ENCODE measurements at regions not wholly inside any gene's neighbourhood (a gene's known extent, or its start where the extent isn't known, plus 50 kb on each side); places are given as distances from the start of the nearest gene placed in this dataset.

DNA sequence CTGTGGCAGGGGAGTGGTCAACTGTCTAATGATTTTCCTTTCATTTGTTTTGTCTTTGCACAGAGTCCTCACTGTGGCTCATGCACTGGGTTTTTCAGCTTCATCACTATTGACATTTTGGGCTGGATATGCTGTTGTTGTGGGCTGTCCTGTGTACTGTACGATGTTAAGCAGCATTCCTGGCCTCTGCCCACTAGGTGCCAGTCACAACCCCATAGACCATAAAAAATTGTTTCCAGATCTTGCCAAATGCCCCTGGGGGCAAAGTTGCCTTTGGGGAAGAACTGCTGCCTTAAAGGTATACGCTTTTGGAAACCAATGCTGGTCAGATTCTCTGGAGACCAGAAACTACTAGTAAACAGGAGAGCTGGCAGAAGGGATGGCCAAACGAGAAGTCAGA lies 310.4 kb downstream of the SPRY2 start:
- Histone ChIP-seq H3K4me3 (no peak overlapping the region), H3K36me3 (no peaks in the 10 kb centered on the region), H3K9me3 (no peaks in the 10 kb centered on the region), H3K4me1 (peaks cover 0 to 5% (median 0%) of the 10 kb centered on the region in 4 donors), H3K27me3 (no peaks in the 10 kb centered on the region), H3K27ac (no peak overlapping the region)
- ATAC-seq (ENCODE audit: low FRiP score in 2 of 2) (peak; percentile 70 to 75), DNase-seq (peak in 1 of 2 donors; percentile 51)
- 22 to 30% methylated on average over 3 of the region's 3 CpGs for WGBS, 2 donors
- TF ChIP-seq, protein P1, sequence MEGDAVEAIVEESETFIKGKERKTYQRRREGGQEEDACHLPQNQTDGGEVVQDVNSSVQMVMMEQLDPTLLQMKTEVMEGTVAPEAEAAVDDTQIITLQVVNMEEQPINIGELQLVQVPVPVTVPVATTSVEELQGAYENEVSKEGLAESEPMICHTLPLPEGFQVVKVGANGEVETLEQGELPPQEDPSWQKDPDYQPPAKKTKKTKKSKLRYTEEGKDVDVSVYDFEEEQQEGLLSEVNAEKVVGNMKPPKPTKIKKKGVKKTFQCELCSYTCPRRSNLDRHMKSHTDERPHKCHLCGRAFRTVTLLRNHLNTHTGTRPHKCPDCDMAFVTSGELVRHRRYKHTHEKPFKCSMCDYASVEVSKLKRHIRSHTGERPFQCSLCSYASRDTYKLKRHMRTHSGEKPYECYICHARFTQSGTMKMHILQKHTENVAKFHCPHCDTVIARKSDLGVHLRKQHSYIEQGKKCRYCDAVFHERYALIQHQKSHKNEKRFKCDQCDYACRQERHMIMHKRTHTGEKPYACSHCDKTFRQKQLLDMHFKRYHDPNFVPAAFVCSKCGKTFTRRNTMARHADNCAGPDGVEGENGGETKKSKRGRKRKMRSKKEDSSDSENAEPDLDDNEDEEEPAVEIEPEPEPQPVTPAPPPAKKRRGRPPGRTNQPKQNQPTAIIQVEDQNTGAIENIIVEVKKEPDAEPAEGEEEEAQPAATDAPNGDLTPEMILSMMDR (IDR thresholded peaks at IDR 0.05) = peak in 5 of 6 experiments; percentile 14 to 54 (median 36)
- no peak for TF ChIP-seq POLR2AphosphoS5 (IDR thresholded peaks at IDR 0.05)

DNA sequence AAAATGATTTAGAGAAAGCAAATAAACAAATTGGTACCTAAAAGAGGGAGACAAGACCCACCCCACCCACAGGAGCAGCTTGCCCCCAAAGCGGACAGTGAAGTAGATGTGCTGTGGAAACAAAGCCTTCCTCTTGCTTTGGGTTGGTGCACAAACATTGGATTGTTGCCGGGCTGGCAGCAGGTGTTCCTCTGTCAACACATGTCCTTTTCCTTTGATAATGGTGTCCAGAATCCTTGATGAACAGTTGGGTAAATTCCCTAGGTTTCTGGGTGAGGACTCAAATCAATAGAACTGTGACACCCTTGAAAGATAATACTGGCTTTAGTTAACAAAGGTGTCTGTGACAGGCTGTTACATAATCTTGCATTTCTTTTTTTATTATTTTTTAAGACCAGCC lies 311.8 kb downstream of the SPRY2 start:
- TF ChIP-seq POLR2AphosphoS5 (IDR thresholded peaks at IDR 0.05) (no peak), EP300 (IDR thresholded peaks at IDR 0.05) (no peak), POLR2A (IDR thresholded peaks at IDR 0.05) (no peak)
- TF ChIP-seq, protein P1 (IDR thresholded peaks at IDR 0.05) = no peak
- 65 to 93% methylated on average over 2 of the region's 2 CpGs for WGBS, 2 donors
- Histone ChIP-seq H3K27me3 (no peaks in the 10 kb centered on the region), H3K27ac (no peak overlapping the region), H3K4me3 (no peak overlapping the region), H3K9me3 (no peaks in the 10 kb centered on the region), H3K36me3 (no peaks in the 10 kb centered on the region), H3K4me1 (peaks cover 0 to 5% (median 0%) of the 10 kb centered on the region in 4 donors)
- no peak for ATAC-seq (ENCODE audit: low FRiP score in 2 of 2)
- no peak for DNase-seq

DNA sequence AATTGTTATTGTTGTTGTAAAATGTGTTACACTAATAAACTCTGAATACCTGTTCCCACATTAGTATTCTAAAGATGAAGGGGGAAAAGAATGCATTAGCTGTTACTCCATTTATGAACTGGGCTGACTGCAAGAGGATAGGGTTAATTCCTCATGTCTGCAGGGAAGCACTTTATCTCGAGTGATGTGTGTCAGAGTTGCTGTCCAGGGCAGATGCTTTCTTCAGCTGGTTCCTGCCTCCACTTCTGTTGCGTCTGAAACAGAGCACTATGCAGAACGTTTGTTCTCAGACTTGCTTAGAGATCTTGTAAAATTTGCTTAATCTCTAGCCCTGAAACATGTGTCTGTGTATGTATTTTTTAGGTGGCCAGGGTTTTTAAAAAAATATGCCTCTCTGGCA lies 318.8 kb downstream of the SPRY2 start:
- H3K4me1 ChIP-seq = no peaks in the 10 kb centered on the region
- no peak overlapping the region for H3K4me3 ChIP-seq
- H3K27me3 ChIP-seq = no peaks in the 10 kb centered on the region
- no peak for ATAC-seq (ENCODE audit: low FRiP score in 2 of 2)
- no peaks in the 10 kb centered on the region for H3K9me3 ChIP-seq
- no peak for DNase-seq
- no peak overlapping the region for H3K27ac ChIP-seq
- no peaks in the 10 kb centered on the region for H3K36me3 ChIP-seq
- WGBS, 2 donors = 28 to 29% methylated on average over 3 of the region's 3 CpGs
- TF ChIP-seq POLR2AphosphoS5 (IDR thresholded peaks at IDR 0.05) = no peak
- no peak for TF ChIP-seq POLR2A (IDR thresholded peaks at IDR 0.05)
- TF ChIP-seq EP300 (IDR thresholded peaks at IDR 0.05) = no peak
- TF ChIP-seq, protein P1 (IDR thresholded peaks at IDR 0.05) = no peak

DNA sequence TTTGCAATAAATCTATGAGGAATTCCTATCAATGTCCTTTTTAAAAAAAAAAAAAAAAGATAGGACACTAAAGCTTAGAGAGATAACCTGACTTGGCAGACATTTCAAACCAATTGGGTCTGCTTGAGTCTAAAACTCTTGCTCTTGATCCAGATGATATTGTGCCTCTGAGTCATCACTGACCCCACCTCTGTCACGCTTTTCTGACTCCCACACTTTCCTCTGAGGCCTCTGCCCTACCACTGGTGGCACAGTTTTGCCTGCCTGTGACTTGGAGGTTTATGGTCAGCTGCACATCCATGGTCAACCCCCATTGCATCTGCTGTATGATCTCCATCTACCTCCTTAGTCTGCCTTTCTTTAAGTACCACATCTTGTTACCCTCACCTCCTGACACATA lies 328.7 kb downstream of the SPRY2 start:
- WGBS, 2 donors = 67 to 71% methylated on average over 1 of the region's 1 CpG
- peaks cover 4 to 17% (median 13%) of the 10 kb centered on the region in 4 donors for H3K4me1 ChIP-seq
- ATAC-seq (ENCODE audit: low FRiP score in 2 of 2) (peak in 1 of 2 donors; percentile 16), DNase-seq (peak in 1 of 2 donors; percentile 20)
- no peaks in the 10 kb centered on the region for H3K27me3 ChIP-seq
- no peaks in the 10 kb centered on the region for H3K36me3 ChIP-seq
- no peak for TF ChIP-seq EP300 (IDR thresholded peaks at IDR 0.05)
- no peak for TF ChIP-seq POLR2AphosphoS5 (IDR thresholded peaks at IDR 0.05)
- TF ChIP-seq, protein P1 (IDR thresholded peaks at IDR 0.05) = no peak
- TF ChIP-seq POLR2A (IDR thresholded peaks at IDR 0.05) = no peak
- no peak overlapping the region for H3K4me3 ChIP-seq
- H3K9me3 ChIP-seq = no peaks in the 10 kb centered on the region
- H3K27ac ChIP-seq = no peak overlapping the region

DNA sequence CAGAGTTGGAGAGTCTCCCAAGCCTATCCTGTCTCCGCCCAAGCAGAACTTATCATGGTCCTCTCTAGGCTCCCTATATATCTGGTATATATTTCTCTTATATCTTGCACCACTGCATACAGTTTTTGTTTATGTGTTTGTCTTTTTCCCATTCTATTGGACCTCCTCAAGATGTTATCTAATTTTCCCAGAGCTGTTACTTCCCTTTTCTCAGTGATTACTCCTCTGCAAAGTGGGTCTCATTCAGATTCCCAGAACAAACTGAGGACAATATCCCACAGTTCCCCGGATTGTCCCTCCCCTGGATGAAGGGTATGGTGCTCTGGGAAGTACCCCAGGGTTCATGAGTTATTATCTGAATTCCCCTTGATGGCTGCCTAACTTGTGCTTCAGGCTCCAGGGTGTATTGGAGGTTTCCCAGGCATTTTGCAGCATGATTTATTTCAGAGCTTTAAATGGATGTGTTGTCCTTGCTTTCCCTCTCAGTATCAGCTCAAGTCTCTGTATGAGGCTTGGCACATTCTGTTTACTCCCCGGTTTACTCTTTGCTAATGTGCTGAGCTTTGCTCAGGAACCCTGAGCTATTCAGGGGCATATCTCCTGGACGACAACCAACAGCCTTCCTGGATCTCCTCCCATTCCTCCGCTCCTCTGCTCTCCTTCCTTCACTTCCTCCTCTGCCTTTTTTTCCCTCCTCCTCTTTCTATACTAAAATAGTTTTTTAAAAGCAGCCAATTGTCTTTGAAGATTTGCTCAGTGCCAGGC lies 329.3 kb downstream of the SPRY2 start:
- no peaks in the 10 kb centered on the region for H3K36me3 ChIP-seq
- H3K27ac ChIP-seq = no peak overlapping the region
- no peaks in the 10 kb centered on the region for H3K27me3 ChIP-seq
- H3K4me1 ChIP-seq = peaks cover 4 to 17% (median 13%) of the 10 kb centered on the region in 4 donors
- WGBS, 2 donors = 43 to 62% methylated on average over 5 of the region's 5 CpGs
- H3K9me3 ChIP-seq = no peaks in the 10 kb centered on the region
- H3K4me3 ChIP-seq = no peak overlapping the region
- TF ChIP-seq POLR2A (IDR thresholded peaks at IDR 0.05) = no peak
- TF ChIP-seq POLR2AphosphoS5 (IDR thresholded peaks at IDR 0.05) = no peak
- TF ChIP-seq, protein P1 (IDR thresholded peaks at IDR 0.05) = no peak
- no peak for TF ChIP-seq EP300 (IDR thresholded peaks at IDR 0.05)
- DNase-seq = no peak
- no peak for ATAC-seq (ENCODE audit: low FRiP score in 2 of 2)
